ENCODE measurements at regions not wholly inside any gene's neighbourhood (a gene's known extent, or its start where the extent isn't known, plus 50 kb on each side); places are given as distances from the start of the nearest gene placed in this dataset.

DNA sequence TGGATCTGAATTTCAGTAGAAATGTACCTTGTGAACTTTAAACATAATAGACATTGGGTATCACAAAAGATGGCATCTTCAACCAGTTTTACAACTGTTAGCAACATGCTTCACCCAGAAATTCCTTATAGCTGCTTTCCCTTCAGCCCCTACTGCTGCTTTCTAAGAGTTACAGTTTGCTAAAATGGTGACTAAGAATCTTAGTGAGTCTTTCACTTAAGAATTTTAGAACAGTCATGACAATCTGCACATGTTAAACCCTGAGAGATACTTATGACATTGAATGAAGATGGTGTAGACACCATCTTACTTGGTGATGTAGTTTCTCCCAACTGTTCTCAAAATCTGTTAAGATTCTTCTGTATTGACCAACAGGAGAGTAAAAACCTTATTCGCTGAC is 129.7 kb upstream of the UBE2E1 start:
- no peak for TF ChIP-seq CTCF (IDR thresholded peaks at IDR 0.05; ENCODE audit: borderline replicate concordance, extremely low read depth, low read length, poor library complexity, severe bottlenecking)
- no peak for TF ChIP-seq EZH2 (IDR thresholded peaks at IDR 0.05; ENCODE audit: borderline replicate concordance, low read depth, low read length, severe bottlenecking)
